Endothelial cell of umbilical vein (primary cell): ENCODE measurements at regions not wholly inside any gene's neighbourhood (a gene's known extent, or its start where the extent isn't known, plus 50 kb on each side); places are given as distances from the start of the nearest gene placed in this dataset.

ENCODE experiments used
- BruUV-seq: library from RNA; stranded (reverse); fragments of 400-500 nt; replicated peaks from 2 replicates; lab custom pipeline; 2021; lab: Mats Ljungman, UMichigan
- CTCF ChIA-PET: fragments of 300-600, 350-600 bp; sonication (Branson Sonifier 250); formaldehyde crosslinking; loops from one replicate; lab custom pipeline; 2021; ENCODE audit warnings: antibody characterized with exemption, inconsistent platforms; lab: Charles Lee
- POLR2A ChIA-PET: fragments of 300-600, 350-600 bp; sonication (Branson Sonifier 250); formaldehyde crosslinking; loops from one replicate; lab custom pipeline; 2021; ENCODE audit warnings: antibody characterized with exemption, inconsistent platforms; lab: Charles Lee
- DNase-seq: peaks from one replicate; pipeline ENCODE4 v3.0.0-alpha.2; 2011; ENCODE audit warnings: low read depth, low spot score
- FAIRE-seq: peaks from 2 replicates; lab custom pipeline; 2011; peaks lifted over from hg19 to GRCh38; lab: Jason Lieb, UNC
- H2AFZ ChIP-seq: 2 replicates; pipeline ENCODE4 v1.6.0; 2012; ENCODE audit warnings: low read depth, low read length, control low read depth, inconsistent platforms
- H3K27ac ChIP-seq: 2 replicates; pipeline ENCODE4 v1.5.1; 2011; ENCODE audit warnings: low read depth, mild to moderate bottlenecking, control low read depth, low read length, moderate library complexity; ENCODE audit not compliant: insufficient read depth
- H3K27me3 ChIP-seq, 2 experiments: 2 replicates each; pipeline versions ENCODE4 v1.6.0 to v1.6.1; 2011; ENCODE audit warnings: low read length in 2 of 2, mixed read lengths in 1 of 2; ENCODE audit not compliant: control insufficient read depth in 2 of 2, insufficient read depth in 2 of 2
- H3K36me3 ChIP-seq, 2 experiments: 2 replicates in 1 of 2; 3 replicates in 1 of 2; pipeline ENCODE4 v1.5.1; 2011; ENCODE audit warnings: low read length in 2 of 2, mild to moderate bottlenecking in 1 of 2, moderate library complexity in 1 of 2; ENCODE audit not compliant: control insufficient read depth in 2 of 2, insufficient read depth in 2 of 2; ENCODE audit errors: extremely low read depth in 1 of 2
- H3K4me1 ChIP-seq: 3 replicates; pipeline ENCODE4 v1.5.1; 2011; ENCODE audit warnings: mild to moderate bottlenecking, low read length; ENCODE audit not compliant: control insufficient read depth, insufficient read depth; ENCODE audit errors: extremely low read depth
- H3K4me2 ChIP-seq: 2 replicates; pipeline ENCODE4 v1.6.1; 2011; ENCODE audit warnings: low read length, control low read depth, mixed read lengths; ENCODE audit not compliant: insufficient read depth
- H3K4me3 ChIP-seq, 3 experiments: fragments of 200-600 bp in 1 of 3; sonication (generic), shearing (Covaris generic) in 1 of 3; replicated peaks in 1 of 3; 2 replicates each; pipeline ENCODE4 v1.5.1; 2011 to 2016; ENCODE audit warnings: control low read depth in 3 of 3, low read length in 3 of 3, mild to moderate bottlenecking in 2 of 3, inconsistent platforms in 1 of 3, low read depth in 1 of 3, moderate library complexity in 1 of 3; ENCODE audit not compliant: insufficient read depth in 1 of 3
- H3K79me2 ChIP-seq: 2 replicates; pipeline ENCODE4 v1.6.0; 2012; ENCODE audit warnings: low read length, inconsistent platforms; ENCODE audit not compliant: control insufficient read depth, insufficient read depth
- H3K9ac ChIP-seq: replicated peaks from 2 replicates; pipeline ENCODE3; 2011; ENCODE audit warnings: low read length, control low read depth; ENCODE audit not compliant: insufficient read depth; ENCODE audit errors: extremely low read depth
- H3K9me1 ChIP-seq: replicated peaks from 3 replicates; pipeline ENCODE4 v1.6.0; 2011; ENCODE audit warnings: mild to moderate bottlenecking, low read length; ENCODE audit not compliant: control insufficient read depth, insufficient read depth; ENCODE audit errors: extremely low read depth
- H3K9me3 ChIP-seq: replicated peaks from 2 replicates; pipeline ENCODE4 v1.5.1; 2012; ENCODE audit warnings: low read length, inconsistent platforms; ENCODE audit not compliant: control insufficient read depth, insufficient read depth
- H4K20me1 ChIP-seq: replicated peaks from 2 replicates; pipeline ENCODE3; 2011; ENCODE audit warnings: mild to moderate bottlenecking, low read length; ENCODE audit not compliant: control insufficient read depth, insufficient read depth; ENCODE audit errors: extremely low read depth
- CTCF ChIP-seq, 2 donors: IDR thresholded peaks; 1 replicate in 1 of 2; 2 replicates in 1 of 2; pipeline ENCODE4 v1.5.1; 2011; ENCODE audit warnings: low read length in 2 of 2, mild to moderate bottlenecking in 2 of 2, moderate library complexity in 2 of 2, control low read depth in 1 of 2, inconsistent platforms in 1 of 2, low read depth in 1 of 2; ENCODE audit not compliant: insufficient read depth in 1 of 2; ENCODE audit errors: extremely low read depth in 1 of 2
- EZH2 ChIP-seq: IDR thresholded peaks from 2 replicates; pipeline ENCODE4 v1.6.1; 2012; ENCODE audit warnings: borderline replicate concordance, low read depth, mild to moderate bottlenecking, moderate library complexity, low read length, inconsistent platforms; ENCODE audit not compliant: severe bottlenecking
- FOS ChIP-seq: IDR thresholded peaks from 2 replicates; pipeline ENCODE4 v1.6.1; 2011; ENCODE audit warnings: mild to moderate bottlenecking, low read length, moderate library complexity, borderline replicate concordance; ENCODE audit not compliant: insufficient read depth
- GATA2 ChIP-seq: IDR thresholded peaks from 2 replicates; pipeline ENCODE4 v1.7.0; 2011; ENCODE audit warnings: low read depth, mild to moderate bottlenecking, moderate library complexity, mixed read lengths, low read length; ENCODE audit not compliant: insufficient read length, insufficient read depth
- JUN ChIP-seq: IDR thresholded peaks from 2 replicates; pipeline ENCODE4 v1.6.1; 2011; ENCODE audit warnings: borderline replicate concordance, low read depth; ENCODE audit not compliant: insufficient read length, insufficient read depth
- MAX ChIP-seq: IDR thresholded peaks from 2 replicates; pipeline ENCODE4 v1.6.1; 2011; ENCODE audit not compliant: insufficient read depth, insufficient read length
- MYC ChIP-seq: IDR thresholded peaks from one replicate; pipeline ENCODE4 v1.6.1; 2011; ENCODE audit warnings: mild to moderate bottlenecking, low read depth, low read length
- POLR2A ChIP-seq: IDR thresholded peaks from 2 replicates; pipeline ENCODE4 v1.6.1; 2012; ENCODE audit warnings: low read depth, mild to moderate bottlenecking, control low read depth, low read length
- POLR2AphosphoS5 ChIP-seq: IDR thresholded peaks from 2 replicates; pipeline ENCODE4 v1.6.1; 2012; ENCODE audit warnings: low read depth, mild to moderate bottlenecking, control low read depth, low read length, moderate library complexity; ENCODE audit not compliant: insufficient read depth
- dilution Hi-C: fragments of 300-500 bp; cut with MboI; formaldehyde crosslinking; loops from one replicate; pipeline ENCODE4 v1.15.0; 2019; ENCODE audit warnings: low sequenced_read_pairs; ENCODE audit not compliant: extremely low pct_ligation_motif_present
- intact Hi-C: fragments of 100-400 bp; cut with micrococcal nuclease; formaldehyde crosslinking; loops from one replicate; pipeline ENCODE4 v1.10.0; 2022

- BruUV-seq, result no TSS peak
- no peak for DNase-seq
- Histone ChIP-seq H3K27me3 (peaks cover 4 to 28% of the 10 kb centered on the region in 2 experiments), H3K36me3 (no peaks in the 10 kb centered on the region), H2AFZ (no peak overlapping the region), H3K27ac (no peak overlapping the region), H3K9me3 (no peaks in the 10 kb centered on the region), H3K9me1 (no peaks in the 10 kb centered on the region), H3K9ac (no peak overlapping the region), H3K4me3 (no peak overlapping the region), H3K4me2 (no peak overlapping the region), H3K79me2 (no peaks in the 10 kb centered on the region), H3K4me1 (no peaks in the 10 kb centered on the region), H4K20me1 (no peaks in the 10 kb centered on the region)
- TF ChIP-seq POLR2A, result no peak
- TF ChIP-seq EZH2, result no peak
- no peak for TF ChIP-seq MYC
- TF ChIP-seq JUN, result no peak
- no peak for TF ChIP-seq POLR2AphosphoS5
- no peak for TF ChIP-seq GATA2
- TF ChIP-seq MAX, result no peak
- no peak for TF ChIP-seq FOS
- no peak for TF ChIP-seq CTCF (IDR thresholded peaks at IDR 0.05; ENCODE audit: extremely low read depth in 1 of 2, insufficient read depth in 1 of 2, low read depth in 1 of 2, low read length in 2 of 2)
- ChIA-PET POLR2A (no interaction called here), CTCF (interaction anchor here (1.0 kb wide), 1 partner anchor 173 kb away, joined by 3 read pairs; no protein-coding TSS in a partner anchor)
- intact Hi-C loops, result no loop called here
- dilution Hi-C loops, result no loop called here
- no peak for FAIRE-seq
These were observed 172.6 kb downstream of the FHIP1A start for GRCh38 chr4:151581570-151581969.
